ENCODE measurements at regions not wholly inside any gene's neighbourhood (a gene's known extent, or its start where the extent isn't known, plus 50 kb on each side); places are given as distances from the start of the nearest gene placed in this dataset.

DNA sequence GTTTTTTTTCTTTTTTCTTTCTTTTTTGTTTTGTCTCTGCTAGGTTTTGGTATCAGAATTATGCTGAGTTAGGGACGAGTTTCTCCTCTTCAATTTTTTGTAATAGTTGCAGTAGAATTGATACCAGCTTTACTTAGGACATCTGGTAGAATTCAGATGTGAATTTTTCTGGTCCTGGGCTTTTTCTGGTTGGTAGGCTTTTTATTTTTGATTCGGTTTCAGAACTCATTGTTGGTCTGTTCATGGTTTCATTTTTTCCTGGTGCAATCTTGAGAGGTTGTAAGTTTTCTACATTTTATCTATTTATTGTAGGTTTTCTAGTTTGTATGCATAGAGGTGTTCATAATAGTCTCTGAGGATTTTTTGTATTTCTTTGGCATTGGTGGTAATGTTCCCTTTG is 498.1 kb upstream of the CPEB2 start:
- H3K4me1 ChIP-seq (ENCODE audit: control insufficient read depth in 5 of 5, insufficient read depth in 5 of 5, low read length in 5 of 5): peaks cover 0 to 7% (median 0%) of the 10 kb centered on the region in 5 donors
- H3K9me3 ChIP-seq (ENCODE audit: control insufficient read depth in 5 of 5, low read length in 5 of 5): peaks cover 0 to 9% (median 5%) of the 10 kb centered on the region in 5 donors
- no peak overlapping the region for H3K27ac ChIP-seq (ENCODE audit: low read depth, low read length)
- no peaks in the 10 kb centered on the region for H3K27me3 ChIP-seq (ENCODE audit: control insufficient read depth in 5 of 5, insufficient read depth in 4 of 5, low read length in 5 of 5)
- H3K36me3 ChIP-seq (ENCODE audit: control insufficient read depth in 5 of 5, insufficient read depth in 5 of 5, low read length in 5 of 5): no peaks in the 10 kb centered on the region
- H3K4me3 ChIP-seq (ENCODE audit: low read depth in 1 of 5, low read length in 5 of 5): no peak overlapping the region
- no peak overlapping the region for H3K9ac ChIP-seq (ENCODE audit: low read length in 5 of 5)

GRCh38 chr4:14513471-14513870 is 488.8 kb upstream of the CPEB2 start:
- Histone ChIP-seq H3K9me3 (ENCODE audit: control insufficient read depth in 5 of 5, low read length in 5 of 5) (no peaks in the 10 kb centered on the region), H3K36me3 (ENCODE audit: control insufficient read depth in 5 of 5, insufficient read depth in 5 of 5, low read length in 5 of 5) (no peaks in the 10 kb centered on the region)

GRCh38 chr4:14515556-14515955 is 486.7 kb upstream of the CPEB2 start:
- no peak overlapping the region for H3K4me3 ChIP-seq (ENCODE audit: low read depth in 1 of 5, low read length in 5 of 5)

More at GRCh38 chr4:14513471-14513870, 488.8 kb upstream of the CPEB2 start:
- Histone ChIP-seq H3K4me3 (ENCODE audit: low read depth in 1 of 5, low read length in 5 of 5) (no peak overlapping the region), H3K4me1 (ENCODE audit: control insufficient read depth in 5 of 5, insufficient read depth in 5 of 5, low read length in 5 of 5) (peaks cover 0 to 6% (median 0%) of the 10 kb centered on the region in 5 donors), H3K27ac (ENCODE audit: low read depth, low read length) (no peak overlapping the region), H3K27me3 (ENCODE audit: control insufficient read depth in 5 of 5, insufficient read depth in 4 of 5, low read length in 5 of 5) (no peaks in the 10 kb centered on the region), H3K9ac (ENCODE audit: low read length in 5 of 5) (no peak overlapping the region)

DNA sequence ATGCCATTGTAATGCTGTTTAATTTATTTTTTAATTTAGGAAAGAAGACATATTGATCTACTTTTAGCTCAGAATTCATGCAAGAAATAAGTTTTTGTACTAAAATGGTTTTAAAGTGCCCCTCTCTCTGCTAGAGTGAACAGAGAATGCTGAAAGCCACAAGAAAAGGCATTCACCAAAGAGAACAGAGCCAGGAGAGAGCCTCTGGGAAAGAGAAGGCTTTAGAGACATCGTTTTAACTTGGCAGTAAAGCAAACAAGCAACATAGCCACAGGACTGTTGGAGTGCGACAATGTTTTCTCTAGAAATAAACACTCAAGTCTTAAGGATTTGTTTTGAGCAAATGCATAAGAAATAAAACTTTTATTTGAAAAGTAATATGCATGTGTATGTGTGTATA is 484.1 kb upstream of the CPEB2 start:
- H3K4me3 ChIP-seq (ENCODE audit: low read depth in 1 of 5, low read length in 5 of 5): no peak overlapping the region
- no peak overlapping the region for H3K9ac ChIP-seq (ENCODE audit: low read length in 5 of 5)
- peaks cover 0 to 4% (median 0%) of the 10 kb centered on the region in 5 donors for H3K4me1 ChIP-seq (ENCODE audit: control insufficient read depth in 5 of 5, insufficient read depth in 5 of 5, low read length in 5 of 5)
- peaks cover 0 to 4% (median 2%) of the 10 kb centered on the region in 5 donors for H3K9me3 ChIP-seq (ENCODE audit: control insufficient read depth in 5 of 5, low read length in 5 of 5)
- H3K36me3 ChIP-seq (ENCODE audit: control insufficient read depth in 5 of 5, insufficient read depth in 5 of 5, low read length in 5 of 5): no peaks in the 10 kb centered on the region
- no peak overlapping the region for H3K27ac ChIP-seq (ENCODE audit: low read depth, low read length)
- no peaks in the 10 kb centered on the region for H3K27me3 ChIP-seq (ENCODE audit: control insufficient read depth in 5 of 5, insufficient read depth in 4 of 5, low read length in 5 of 5)

More at GRCh38 chr4:14515556-14515955, 486.7 kb upstream of the CPEB2 start:
- Histone ChIP-seq H3K27me3 (ENCODE audit: control insufficient read depth in 5 of 5, insufficient read depth in 4 of 5, low read length in 5 of 5) (no peaks in the 10 kb centered on the region), H3K27ac (ENCODE audit: low read depth, low read length) (no peak overlapping the region), H3K36me3 (ENCODE audit: control insufficient read depth in 5 of 5, insufficient read depth in 5 of 5, low read length in 5 of 5) (no peaks in the 10 kb centered on the region), H3K9ac (ENCODE audit: low read length in 5 of 5) (no peak overlapping the region), H3K9me3 (ENCODE audit: control insufficient read depth in 5 of 5, low read length in 5 of 5) (no peaks in the 10 kb centered on the region), H3K4me1 (ENCODE audit: control insufficient read depth in 5 of 5, insufficient read depth in 5 of 5, low read length in 5 of 5) (peaks cover 0 to 6% (median 0%) of the 10 kb centered on the region in 5 donors)

GRCh38 chr4:14520171-14520570 is 482.1 kb upstream of the CPEB2 start:
- Histone ChIP-seq H3K4me1 (ENCODE audit: control insufficient read depth in 5 of 5, insufficient read depth in 5 of 5, low read length in 5 of 5) (no peaks in the 10 kb centered on the region), H3K36me3 (ENCODE audit: control insufficient read depth in 5 of 5, insufficient read depth in 5 of 5, low read length in 5 of 5) (no peaks in the 10 kb centered on the region), H3K9me3 (ENCODE audit: control insufficient read depth in 5 of 5, low read length in 5 of 5) (peaks cover 0 to 4% (median 2%) of the 10 kb centered on the region in 5 donors), H3K27ac (ENCODE audit: low read depth, low read length) (no peak overlapping the region), H3K4me3 (ENCODE audit: low read depth in 1 of 5, low read length in 5 of 5) (no peak overlapping the region), H3K27me3 (ENCODE audit: control insufficient read depth in 5 of 5, insufficient read depth in 4 of 5, low read length in 5 of 5) (no peaks in the 10 kb centered on the region), H3K9ac (ENCODE audit: low read length in 5 of 5) (no peak overlapping the region)

DNA sequence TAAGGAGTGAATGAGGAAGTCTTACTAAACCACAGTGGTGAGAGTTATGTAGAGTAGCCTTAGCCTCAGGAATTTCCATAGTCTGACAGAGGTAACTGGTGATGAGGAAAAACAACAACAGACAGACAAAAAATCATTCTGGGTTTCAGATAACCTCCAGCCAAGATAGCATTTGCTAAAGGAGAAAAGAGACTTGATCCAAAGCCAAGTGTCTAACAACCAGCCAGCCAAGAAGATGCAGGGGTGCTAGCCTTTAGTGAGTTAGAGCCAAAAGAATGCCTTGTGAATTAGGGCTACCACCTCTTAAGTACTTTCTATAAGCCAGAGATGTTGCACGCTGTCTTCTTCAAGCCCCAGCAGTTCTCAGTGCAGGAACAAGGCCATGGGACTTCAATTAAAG is 478.0 kb upstream of the CPEB2 start:
- peaks cover 0 to 4% (median 0%) of the 10 kb centered on the region in 5 donors for H3K4me1 ChIP-seq (ENCODE audit: control insufficient read depth in 5 of 5, insufficient read depth in 5 of 5, low read length in 5 of 5)
- no peak overlapping the region for H3K9ac ChIP-seq (ENCODE audit: low read length in 5 of 5)
- H3K9me3 ChIP-seq (ENCODE audit: control insufficient read depth in 5 of 5, low read length in 5 of 5): peaks cover 0 to 4% (median 2%) of the 10 kb centered on the region in 5 donors
- no peaks in the 10 kb centered on the region for H3K27me3 ChIP-seq (ENCODE audit: control insufficient read depth in 5 of 5, insufficient read depth in 4 of 5, low read length in 5 of 5)
- H3K27ac ChIP-seq (ENCODE audit: low read depth, low read length): no peak overlapping the region
- no peaks in the 10 kb centered on the region for H3K36me3 ChIP-seq (ENCODE audit: control insufficient read depth in 5 of 5, insufficient read depth in 5 of 5, low read length in 5 of 5)
- no peak overlapping the region for H3K4me3 ChIP-seq (ENCODE audit: low read depth in 1 of 5, low read length in 5 of 5)

DNA sequence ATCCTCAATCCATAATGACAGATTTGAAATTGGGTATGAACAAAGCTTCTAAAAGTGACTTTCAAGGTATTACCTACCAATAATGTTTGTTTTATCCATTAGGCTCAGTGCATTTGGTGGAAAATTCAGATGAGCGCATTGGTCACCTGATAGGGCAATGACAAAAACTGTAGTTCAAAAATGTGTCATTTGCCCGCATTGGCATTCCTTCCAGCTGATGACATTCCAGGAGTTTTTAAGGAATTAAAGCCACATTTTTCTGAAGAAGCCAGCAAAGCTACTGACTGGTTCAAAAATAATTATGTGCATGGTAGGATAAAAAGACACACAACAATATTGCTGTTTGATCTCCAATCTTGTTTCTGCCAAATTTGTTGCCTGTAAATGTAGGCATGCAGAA is 473.4 kb upstream of the CPEB2 start:
- Histone ChIP-seq H3K9ac (ENCODE audit: low read length in 5 of 5) (no peak overlapping the region), H3K4me1 (ENCODE audit: control insufficient read depth in 5 of 5, insufficient read depth in 5 of 5, low read length in 5 of 5) (peaks cover 0 to 8% (median 0%) of the 10 kb centered on the region in 5 donors), H3K36me3 (ENCODE audit: control insufficient read depth in 5 of 5, insufficient read depth in 5 of 5, low read length in 5 of 5) (no peaks in the 10 kb centered on the region), H3K27me3 (ENCODE audit: control insufficient read depth in 5 of 5, insufficient read depth in 4 of 5, low read length in 5 of 5) (no peaks in the 10 kb centered on the region), H3K9me3 (ENCODE audit: control insufficient read depth in 5 of 5, low read length in 5 of 5) (no peaks in the 10 kb centered on the region), H3K4me3 (ENCODE audit: low read depth in 1 of 5, low read length in 5 of 5) (no peak overlapping the region), H3K27ac (ENCODE audit: low read depth, low read length) (no peak overlapping the region)

DNA sequence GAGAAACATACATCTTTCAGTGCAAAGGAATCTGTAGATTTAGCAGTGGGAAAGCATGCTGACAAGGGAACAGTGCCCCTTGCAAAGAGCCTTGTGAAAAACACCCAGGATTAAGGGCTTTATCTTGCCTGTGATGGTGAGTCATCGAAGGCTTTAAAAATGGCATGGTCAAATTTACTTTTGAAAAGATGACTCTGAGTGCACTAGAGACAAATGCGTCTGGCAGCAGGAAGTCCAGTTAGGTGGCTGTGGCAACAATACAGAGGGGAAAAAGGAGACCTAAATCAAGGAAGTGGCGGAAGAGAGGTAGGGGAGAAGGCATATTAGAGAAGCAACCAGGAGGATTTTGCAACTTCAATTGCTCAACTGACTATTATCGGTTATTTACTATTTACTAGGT is 472.6 kb upstream of the CPEB2 start:
- H3K9ac ChIP-seq (ENCODE audit: low read length in 5 of 5): no peak overlapping the region
- no peak overlapping the region for H3K27ac ChIP-seq (ENCODE audit: low read depth, low read length)
- H3K4me3 ChIP-seq (ENCODE audit: low read depth in 1 of 5, low read length in 5 of 5): no peak overlapping the region
- H3K4me1 ChIP-seq (ENCODE audit: control insufficient read depth in 5 of 5, insufficient read depth in 5 of 5, low read length in 5 of 5): peaks cover 0 to 8% (median 0%) of the 10 kb centered on the region in 5 donors
- H3K9me3 ChIP-seq (ENCODE audit: control insufficient read depth in 5 of 5, low read length in 5 of 5): no peaks in the 10 kb centered on the region
- H3K36me3 ChIP-seq (ENCODE audit: control insufficient read depth in 5 of 5, insufficient read depth in 5 of 5, low read length in 5 of 5): no peaks in the 10 kb centered on the region
- H3K27me3 ChIP-seq (ENCODE audit: control insufficient read depth in 5 of 5, insufficient read depth in 4 of 5, low read length in 5 of 5): no peaks in the 10 kb centered on the region

GRCh38 chr4:14532436-14532835 is 469.8 kb upstream of the CPEB2 start:
- no peaks in the 10 kb centered on the region for H3K9me3 ChIP-seq (ENCODE audit: control insufficient read depth in 5 of 5, low read length in 5 of 5)
- no peaks in the 10 kb centered on the region for H3K36me3 ChIP-seq (ENCODE audit: control insufficient read depth in 5 of 5, insufficient read depth in 5 of 5, low read length in 5 of 5)
- peaks cover 0 to 8% (median 0%) of the 10 kb centered on the region in 5 donors for H3K4me1 ChIP-seq (ENCODE audit: control insufficient read depth in 5 of 5, insufficient read depth in 5 of 5, low read length in 5 of 5)
- no peak overlapping the region for H3K4me3 ChIP-seq (ENCODE audit: low read depth in 1 of 5, low read length in 5 of 5)
- no peak overlapping the region for H3K9ac ChIP-seq (ENCODE audit: low read length in 5 of 5)
- H3K27me3 ChIP-seq (ENCODE audit: control insufficient read depth in 5 of 5, insufficient read depth in 4 of 5, low read length in 5 of 5): no peaks in the 10 kb centered on the region
- H3K27ac ChIP-seq (ENCODE audit: low read depth, low read length): no peak overlapping the region

DNA sequence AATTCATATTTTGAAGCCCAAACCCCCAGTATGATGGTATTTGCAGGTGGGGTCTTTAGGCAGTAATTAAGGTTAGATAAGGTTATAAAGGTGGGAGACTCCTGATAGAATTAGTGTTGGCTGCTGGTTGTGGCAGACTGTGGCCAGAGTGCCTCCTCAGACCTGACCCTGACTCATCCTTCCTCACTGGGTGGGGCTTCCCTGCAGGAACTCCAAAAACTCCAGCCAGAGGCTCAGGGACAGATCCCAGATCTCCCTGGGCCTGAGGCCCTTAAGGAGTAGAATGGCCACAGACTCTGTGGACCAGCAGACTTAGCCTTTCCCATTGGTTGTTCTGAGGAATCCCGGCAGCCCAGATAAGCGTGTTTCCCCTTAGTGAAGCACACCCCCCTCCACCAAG is 463.0 kb upstream of the CPEB2 start:
- Histone ChIP-seq H3K9me3 (ENCODE audit: control insufficient read depth in 5 of 5, low read length in 5 of 5) (peaks cover 0 to 3% (median 0%) of the 10 kb centered on the region in 5 donors), H3K4me3 (ENCODE audit: low read depth in 1 of 5, low read length in 5 of 5) (no peak overlapping the region), H3K4me1 (ENCODE audit: control insufficient read depth in 5 of 5, insufficient read depth in 5 of 5, low read length in 5 of 5) (no peaks in the 10 kb centered on the region), H3K36me3 (ENCODE audit: control insufficient read depth in 5 of 5, insufficient read depth in 5 of 5, low read length in 5 of 5) (no peaks in the 10 kb centered on the region), H3K9ac (ENCODE audit: low read length in 5 of 5) (no peak overlapping the region), H3K27ac (ENCODE audit: low read depth, low read length) (no peak overlapping the region), H3K27me3 (ENCODE audit: control insufficient read depth in 5 of 5, insufficient read depth in 4 of 5, low read length in 5 of 5) (no peaks in the 10 kb centered on the region)

DNA sequence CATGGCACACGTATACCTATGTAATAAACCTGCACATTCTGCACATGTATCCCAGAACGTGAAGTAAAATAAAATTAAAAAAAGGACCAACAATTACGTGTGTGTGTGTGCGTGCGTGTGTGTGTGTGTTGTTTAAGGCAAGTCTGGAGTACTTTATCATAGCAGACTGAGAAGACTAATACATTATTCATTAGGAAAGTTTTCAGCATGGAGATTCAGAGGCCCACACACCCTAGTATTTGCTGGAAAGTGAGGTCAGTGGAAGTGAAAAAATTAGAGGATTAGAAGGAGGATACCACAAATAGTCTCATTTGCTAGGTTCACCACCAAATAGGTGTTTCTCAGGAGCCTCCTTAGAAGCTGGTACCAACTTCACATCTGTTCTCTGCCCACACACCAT is 457.1 kb upstream of the CPEB2 start:
- Histone ChIP-seq H3K9ac (ENCODE audit: low read length in 5 of 5) (no peak overlapping the region), H3K36me3 (ENCODE audit: control insufficient read depth in 5 of 5, insufficient read depth in 5 of 5, low read length in 5 of 5) (no peaks in the 10 kb centered on the region), H3K4me1 (ENCODE audit: control insufficient read depth in 5 of 5, insufficient read depth in 5 of 5, low read length in 5 of 5) (no peaks in the 10 kb centered on the region), H3K4me3 (ENCODE audit: low read depth in 1 of 5, low read length in 5 of 5) (no peak overlapping the region), H3K9me3 (ENCODE audit: control insufficient read depth in 5 of 5, low read length in 5 of 5) (peaks cover 0 to 3% (median 0%) of the 10 kb centered on the region in 5 donors), H3K27me3 (ENCODE audit: control insufficient read depth in 5 of 5, insufficient read depth in 4 of 5, low read length in 5 of 5) (no peaks in the 10 kb centered on the region), H3K27ac (ENCODE audit: low read depth, low read length) (no peak overlapping the region)

Data from subcutaneous abdominal adipose tissue (tissue), 5 donors.